ENCODE measurements at regions not wholly inside any gene's neighbourhood (a gene's known extent, or its start where the extent isn't known, plus 50 kb on each side); places are given as distances from the start of the nearest gene placed in this dataset.

- DNase-seq, result no peak
These were observed 52.9 kb upstream of the SIRPG start for GRCh38 chr20:1710484-1710883.

- peak; percentile 31 for DNase-seq
These were observed 50.2 kb upstream of the SIRPG start for GRCh38 chr20:1707588-1708449.

Measured in GDM1 (cell line).